ENCODE measurements at regions not wholly inside any gene's neighbourhood (a gene's known extent, or its start where the extent isn't known, plus 50 kb on each side); places are given as distances from the start of the nearest gene placed in this dataset.

DNA sequence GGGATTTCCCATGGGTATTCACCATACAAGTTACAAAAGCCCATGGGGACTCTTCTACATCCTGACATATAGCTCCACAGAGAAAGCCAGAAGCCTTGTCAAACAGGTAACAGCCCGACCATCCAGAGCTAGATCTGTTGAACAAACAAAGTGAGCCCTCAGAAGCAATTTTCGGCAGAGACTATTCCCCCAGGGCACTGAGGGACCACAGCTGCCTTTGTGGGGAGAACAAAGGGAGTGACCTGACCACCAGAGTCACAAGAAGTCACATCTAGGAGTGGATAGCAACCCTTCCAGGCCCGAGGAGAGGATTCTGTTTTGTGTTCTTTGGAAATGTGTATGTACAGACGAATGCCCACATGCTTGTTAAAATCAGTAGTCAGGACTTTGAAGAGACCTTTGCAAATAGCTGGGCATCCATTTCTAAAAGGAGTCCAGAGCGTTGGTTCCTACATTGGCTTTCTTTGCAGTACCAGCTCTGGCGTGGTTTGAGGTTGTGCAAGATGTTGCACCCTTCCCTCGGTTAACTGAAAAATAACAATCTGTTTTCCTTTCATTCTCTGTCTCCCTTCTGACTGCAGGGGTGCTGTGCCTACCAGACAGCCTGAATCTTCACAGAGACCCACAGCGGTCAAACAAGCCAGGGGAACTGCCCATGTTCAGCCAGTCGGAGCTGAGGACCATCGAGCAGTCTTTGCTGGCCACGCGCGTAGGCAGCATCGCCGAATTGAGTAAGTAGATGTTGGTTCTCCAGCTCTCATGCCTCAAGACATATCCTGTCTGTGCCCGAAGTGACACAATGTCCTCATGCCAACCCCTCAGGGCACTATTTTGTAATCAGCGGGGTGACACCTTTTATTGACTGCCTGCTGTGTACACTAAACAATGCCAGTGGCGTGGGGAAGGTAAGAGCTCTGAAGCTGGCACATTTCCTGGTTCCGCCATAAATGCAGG lies 165.4 kb upstream of the PWP1 start:
- WGBS, 2 experiments (ENCODE audit: low coverage in 1 of 2, low lambda C conversion rate in 2 of 2, missing lambda C conversion rate in 2 of 2), result 94 to 96% methylated on average over 19 of the region's 19 CpGs

DNA sequence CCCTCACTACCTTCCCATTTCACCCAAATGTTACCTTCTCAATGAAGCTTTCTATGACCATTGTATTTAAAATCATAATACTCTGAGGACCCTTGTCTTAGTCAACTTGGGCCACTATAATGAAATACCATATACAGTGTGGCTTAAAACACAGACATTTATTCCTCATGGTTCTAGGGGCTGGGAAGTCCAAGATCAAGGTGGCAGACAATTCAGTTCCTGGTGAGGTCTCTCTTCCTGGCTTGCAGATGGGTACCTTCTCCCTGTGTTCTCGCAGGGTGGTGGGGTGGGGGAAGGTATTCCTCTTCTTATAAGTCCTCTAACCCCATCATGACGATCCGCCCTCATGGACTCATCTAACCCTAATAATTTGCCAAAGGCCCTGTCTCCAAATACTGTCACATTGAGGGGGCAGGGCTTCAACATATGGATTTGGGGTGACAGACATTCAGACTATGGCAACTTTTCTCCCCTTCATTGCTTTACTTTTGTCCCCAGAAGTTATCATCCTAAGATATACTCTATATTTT lies 163.7 kb upstream of the PWP1 start:
- no peak overlapping the region for H2AFZ ChIP-seq
- WGBS, 2 experiments (ENCODE audit: low coverage in 1 of 2, low lambda C conversion rate in 2 of 2, missing lambda C conversion rate in 2 of 2), result 78 to 93% methylated on average over 3 of the region's 3 CpGs
- H3F3A ChIP-seq (ENCODE audit: insufficient read depth), result no peaks in the 10 kb centered on the region
- H3K79me2 ChIP-seq (ENCODE audit: insufficient read depth), result no peaks in the 10 kb centered on the region
- H3K9me2 ChIP-seq (ENCODE audit: insufficient read depth), result no peaks in the 10 kb centered on the region
- H3K4me1 ChIP-seq (ENCODE audit: insufficient read depth), result no peaks in the 10 kb centered on the region
- no peaks in the 10 kb centered on the region for H3K27me3 ChIP-seq (replicated peaks; ENCODE audit: insufficient read depth)
- TF ChIP-seq EZH2phosphoT487 (IDR thresholded peaks at IDR 0.05; ENCODE audit: insufficient read depth, low read depth), result no peak
- H4K20me1 ChIP-seq (ENCODE audit: insufficient read depth), result no peaks in the 10 kb centered on the region
- H3K27ac ChIP-seq, result no peak overlapping the region
- DNase-seq, result no peak
- H3K4me2 ChIP-seq (ENCODE audit: unreplicated experiment), result no peak overlapping the region
- H3K9me3 ChIP-seq (ENCODE audit: low read depth), result no peaks in the 10 kb centered on the region
- in situ Hi-C loops (cut with MboI), result no loop called here
- H3K9ac ChIP-seq, result no peak overlapping the region
- H3K4me3 ChIP-seq, result no peak overlapping the region
- no peaks in the 10 kb centered on the region for H3K36me3 ChIP-seq (ENCODE audit: low read depth)

More for the DNA sequence above, 165.4 kb upstream of the PWP1 start:
- Histone ChIP-seq H2AFZ (no peak overlapping the region), H3K27ac (no peak overlapping the region), H3K4me3 (no peak overlapping the region), H3K36me3 (ENCODE audit: low read depth) (no peaks in the 10 kb centered on the region), H4K20me1 (ENCODE audit: insufficient read depth) (no peaks in the 10 kb centered on the region), H3K9ac (no peak overlapping the region), H3K4me2 (ENCODE audit: unreplicated experiment) (no peak overlapping the region), H3K4me1 (ENCODE audit: insufficient read depth) (peaks cover 13% of the 10 kb centered on the region), H3K79me2 (ENCODE audit: insufficient read depth) (no peaks in the 10 kb centered on the region), H3K27me3 (replicated peaks; ENCODE audit: insufficient read depth) (no peaks in the 10 kb centered on the region), H3K9me2 (ENCODE audit: insufficient read depth) (no peaks in the 10 kb centered on the region), H3F3A (ENCODE audit: insufficient read depth) (peaks cover 14% of the 10 kb centered on the region), H3K9me3 (ENCODE audit: low read depth) (no peaks in the 10 kb centered on the region)
- in situ Hi-C loops (cut with MboI), result no loop called here
- DNase-seq, result no peak
- no peak for TF ChIP-seq EZH2phosphoT487 (IDR thresholded peaks at IDR 0.05; ENCODE audit: insufficient read depth, low read depth)

DNA sequence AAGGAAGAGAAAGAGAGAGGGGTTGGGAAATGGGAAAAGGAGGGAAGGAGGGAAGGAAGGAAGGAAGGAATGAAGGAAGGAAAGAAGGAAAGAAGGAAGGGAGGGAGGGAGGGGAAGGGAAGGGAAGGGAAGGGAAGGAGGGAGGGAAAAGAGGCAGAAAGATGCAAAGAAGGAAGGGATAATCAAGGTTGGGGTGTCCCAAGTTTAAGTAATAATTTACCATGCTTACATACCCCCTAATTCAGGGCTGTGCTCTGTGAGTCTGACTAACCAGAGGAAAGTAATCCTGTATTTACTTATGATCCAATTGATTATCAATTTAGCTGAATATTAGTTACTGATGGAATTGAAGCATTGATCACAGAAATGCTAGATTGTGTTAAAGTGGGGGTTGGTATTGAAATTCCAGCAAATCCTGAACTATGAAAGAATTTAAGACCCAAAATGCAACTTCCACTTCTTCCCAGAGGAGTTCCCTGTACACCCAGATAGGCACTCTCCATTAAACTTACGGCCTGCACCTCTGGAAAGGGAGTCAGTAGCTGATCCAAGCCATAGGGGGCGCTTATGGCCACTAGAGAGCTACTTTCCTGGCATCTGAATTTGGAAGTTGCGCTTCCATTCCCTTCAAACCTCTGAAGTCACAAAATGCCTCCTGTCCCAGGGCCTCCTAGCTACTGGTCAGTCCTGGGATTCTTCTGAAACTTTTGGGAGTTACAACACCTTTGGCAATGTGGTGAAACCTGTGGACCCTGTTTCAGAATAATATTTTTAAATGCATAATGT lies 162.7 kb upstream of the PWP1 start:
- no peaks in the 10 kb centered on the region for H3F3A ChIP-seq (ENCODE audit: insufficient read depth)
- DNase-seq, result no peak
- no peak overlapping the region for H3K4me2 ChIP-seq (ENCODE audit: unreplicated experiment)
- no peaks in the 10 kb centered on the region for H3K27me3 ChIP-seq (replicated peaks; ENCODE audit: insufficient read depth)
- H3K9me3 ChIP-seq (ENCODE audit: low read depth), result no peaks in the 10 kb centered on the region
- 84 to 87% methylated on average over 3 of the region's 3 CpGs for WGBS, 2 experiments (ENCODE audit: low coverage in 1 of 2, low lambda C conversion rate in 2 of 2, missing lambda C conversion rate in 2 of 2)
- no peak for TF ChIP-seq EZH2 (IDR thresholded peaks at IDR 0.05; ENCODE audit: insufficient read depth, poor library complexity, severe bottlenecking)
- TF ChIP-seq EZH2phosphoT487 (IDR thresholded peaks at IDR 0.05; ENCODE audit: insufficient read depth, low read depth), result no peak
- no peak overlapping the region for H3K9ac ChIP-seq
- no peak overlapping the region for H3K4me3 ChIP-seq
- no peaks in the 10 kb centered on the region for H3K36me3 ChIP-seq (ENCODE audit: low read depth)
- no peaks in the 10 kb centered on the region for H3K79me2 ChIP-seq (ENCODE audit: insufficient read depth)
- no peaks in the 10 kb centered on the region for H4K20me1 ChIP-seq (ENCODE audit: insufficient read depth)
- no peak overlapping the region for H2AFZ ChIP-seq
- in situ Hi-C loops (cut with MboI), result no loop called here
- H3K27ac ChIP-seq, result no peak overlapping the region
- no peaks in the 10 kb centered on the region for H3K4me1 ChIP-seq (ENCODE audit: insufficient read depth)
- H3K9me2 ChIP-seq (ENCODE audit: insufficient read depth), result no peaks in the 10 kb centered on the region

DNA sequence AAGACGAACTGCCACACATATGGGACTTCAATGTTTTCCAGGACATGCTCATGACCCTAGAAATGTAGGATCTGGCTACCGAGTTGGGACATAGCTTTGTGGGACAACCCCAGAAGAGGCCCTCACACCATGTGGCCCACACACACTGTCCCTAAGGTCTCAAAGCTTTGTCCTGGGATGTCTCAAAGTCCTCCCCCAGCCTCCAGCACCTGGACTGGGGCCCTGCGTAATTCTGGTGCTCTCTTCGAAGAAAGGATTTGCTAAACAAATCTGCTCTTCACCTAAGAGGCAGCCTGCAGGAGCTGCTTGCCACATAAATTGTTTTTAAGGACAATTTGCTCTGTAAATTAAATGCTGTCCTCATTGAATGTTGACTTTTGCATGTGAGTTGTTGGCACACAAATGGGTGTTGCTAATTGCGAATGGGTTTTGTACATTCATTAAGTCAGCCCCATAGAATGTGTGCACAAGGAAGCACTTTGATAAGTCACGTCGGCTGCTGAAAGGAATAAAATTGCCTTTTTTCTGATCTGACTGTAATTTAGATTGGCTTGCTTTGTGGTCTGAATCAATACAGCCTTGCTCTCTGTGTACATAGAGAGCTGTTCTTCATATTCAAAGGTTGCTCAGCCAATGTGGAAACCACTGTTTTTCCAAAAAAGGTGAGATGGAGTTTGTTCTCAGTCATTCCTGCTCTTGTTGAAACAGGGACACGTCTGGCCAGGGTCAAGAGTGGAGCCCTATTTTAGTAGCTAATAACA lies 161.6 kb upstream of the PWP1 start:
- H3K27me3 ChIP-seq (replicated peaks; ENCODE audit: insufficient read depth), result no peaks in the 10 kb centered on the region

More for the DNA sequence above, 161.6 kb upstream of the PWP1 start:
- DNase-seq, result no peak
- no peak overlapping the region for H3K27ac ChIP-seq
- no peak overlapping the region for H3K9ac ChIP-seq
- no peaks in the 10 kb centered on the region for H3K9me3 ChIP-seq (ENCODE audit: low read depth)
- H3K79me2 ChIP-seq (ENCODE audit: insufficient read depth), result no peaks in the 10 kb centered on the region
- H4K20me1 ChIP-seq (ENCODE audit: insufficient read depth), result no peaks in the 10 kb centered on the region
- H3K36me3 ChIP-seq (ENCODE audit: low read depth), result no peaks in the 10 kb centered on the region
- WGBS, 2 experiments (ENCODE audit: low coverage in 1 of 2, low lambda C conversion rate in 2 of 2, missing lambda C conversion rate in 2 of 2), result 81 to 84% methylated on average over 8 of the region's 8 CpGs
- TF ChIP-seq EZH2phosphoT487 (IDR thresholded peaks at IDR 0.05; ENCODE audit: insufficient read depth, low read depth) (no peak), EZH2 (IDR thresholded peaks at IDR 0.05; ENCODE audit: insufficient read depth, poor library complexity, severe bottlenecking) (no peak)
- H3K9me2 ChIP-seq (ENCODE audit: insufficient read depth), result no peaks in the 10 kb centered on the region
- in situ Hi-C loops (cut with MboI), result no loop called here
- H3K4me3 ChIP-seq, result no peak overlapping the region
- no peaks in the 10 kb centered on the region for H3K4me1 ChIP-seq (ENCODE audit: insufficient read depth)
- no peak overlapping the region for H2AFZ ChIP-seq
- H3K4me2 ChIP-seq (ENCODE audit: unreplicated experiment), result no peak overlapping the region
- no peaks in the 10 kb centered on the region for H3F3A ChIP-seq (ENCODE audit: insufficient read depth)

Data from GM23248 (cell line).